IMR-90 (cell line): ENCODE measurements at regions not wholly inside any gene's neighbourhood (a gene's known extent, or its start where the extent isn't known, plus 50 kb on each side); places are given as distances from the start of the nearest gene placed in this dataset.

Experiments
- CEBPB ChIP-seq: IDR thresholded peaks from 2 replicates; pipeline ENCODE4 v1.6.1; 2012; ENCODE audit warnings: low read depth, low read length, improper control_type of control experiment
- MAFK ChIP-seq: IDR thresholded peaks from 2 replicates; pipeline ENCODE4 v1.6.1; 2012; ENCODE audit warnings: low read depth, low read length, improper control_type of control experiment
- MXI1 ChIP-seq: IDR thresholded peaks from 2 replicates; pipeline ENCODE4 v1.6.1; 2012; ENCODE audit warnings: low read depth, mild to moderate bottlenecking, low read length, moderate library complexity, borderline replicate concordance
- POLR2A ChIP-seq: IDR thresholded peaks from 2 replicates; pipeline ENCODE4 v1.6.1; 2012; ENCODE audit warnings: mild to moderate bottlenecking, low read depth, low read length
- RCOR1 ChIP-seq: IDR thresholded peaks from 2 replicates; pipeline ENCODE4 v1.6.1; 2012; ENCODE audit warnings: mild to moderate bottlenecking, low read length, improper control_type of control experiment; ENCODE audit not compliant: insufficient replicate concordance
- SMC3 ChIP-seq: fragments of 150-350 bp; IDR thresholded peaks from 2 replicates; pipeline ENCODE4 v1.6.1; 2016; ENCODE audit warnings: low read depth, mild to moderate bottlenecking, antibody characterized with exemption, low read length, moderate library complexity
- TF ChIP-seq, protein P1 (sequence below): conservative IDR thresholded peaks from 2 replicates; pipeline ENCODE4 v1.5.1; 2012; ENCODE audit warnings: mild to moderate bottlenecking, low read depth, low read length, improper control_type of control experiment
- TF ChIP-seq, protein P2 (sequence below): fragments of 150-350 bp; IDR thresholded peaks from 2 replicates; pipeline ENCODE4 v1.6.1; 2017; ENCODE audit warnings: mild to moderate bottlenecking, antibody characterized with exemption, low read length, low read depth
- TF ChIP-seq, protein P3 (sequence below): fragments of 150-350 bp; IDR thresholded peaks from 2 replicates; pipeline ENCODE4 v1.6.1; 2016; ENCODE audit warnings: low read depth, mild to moderate bottlenecking, low read length, moderate library complexity, borderline replicate concordance

DNA sequence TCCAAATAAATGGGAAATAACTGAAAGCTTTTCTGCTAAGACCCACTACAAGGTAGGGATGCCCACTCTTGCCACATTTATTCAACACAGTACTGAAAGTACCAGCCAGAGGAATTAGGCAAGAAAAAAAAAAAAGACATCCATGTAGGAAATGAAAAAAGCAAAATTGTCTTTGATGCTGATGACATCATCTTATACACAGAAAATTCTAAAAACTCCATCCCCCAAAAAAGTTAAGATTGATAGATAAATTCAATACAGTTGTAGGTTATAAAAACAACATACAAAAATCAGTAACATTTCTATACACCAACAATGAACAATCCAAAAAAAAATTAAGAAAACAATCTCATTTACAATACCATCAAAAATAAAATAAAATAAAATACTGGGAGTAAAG lies 330.4 kb downstream of the RBM26 start:
- TF ChIP-seq MXI1 (no peak), CEBPB (no peak), POLR2A (no peak), MAFK (no peak), SMC3 (no peak), RCOR1 (no peak)
- TF ChIP-seq, protein P1, sequence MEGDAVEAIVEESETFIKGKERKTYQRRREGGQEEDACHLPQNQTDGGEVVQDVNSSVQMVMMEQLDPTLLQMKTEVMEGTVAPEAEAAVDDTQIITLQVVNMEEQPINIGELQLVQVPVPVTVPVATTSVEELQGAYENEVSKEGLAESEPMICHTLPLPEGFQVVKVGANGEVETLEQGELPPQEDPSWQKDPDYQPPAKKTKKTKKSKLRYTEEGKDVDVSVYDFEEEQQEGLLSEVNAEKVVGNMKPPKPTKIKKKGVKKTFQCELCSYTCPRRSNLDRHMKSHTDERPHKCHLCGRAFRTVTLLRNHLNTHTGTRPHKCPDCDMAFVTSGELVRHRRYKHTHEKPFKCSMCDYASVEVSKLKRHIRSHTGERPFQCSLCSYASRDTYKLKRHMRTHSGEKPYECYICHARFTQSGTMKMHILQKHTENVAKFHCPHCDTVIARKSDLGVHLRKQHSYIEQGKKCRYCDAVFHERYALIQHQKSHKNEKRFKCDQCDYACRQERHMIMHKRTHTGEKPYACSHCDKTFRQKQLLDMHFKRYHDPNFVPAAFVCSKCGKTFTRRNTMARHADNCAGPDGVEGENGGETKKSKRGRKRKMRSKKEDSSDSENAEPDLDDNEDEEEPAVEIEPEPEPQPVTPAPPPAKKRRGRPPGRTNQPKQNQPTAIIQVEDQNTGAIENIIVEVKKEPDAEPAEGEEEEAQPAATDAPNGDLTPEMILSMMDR = no peak
- TF ChIP-seq, protein P2, sequence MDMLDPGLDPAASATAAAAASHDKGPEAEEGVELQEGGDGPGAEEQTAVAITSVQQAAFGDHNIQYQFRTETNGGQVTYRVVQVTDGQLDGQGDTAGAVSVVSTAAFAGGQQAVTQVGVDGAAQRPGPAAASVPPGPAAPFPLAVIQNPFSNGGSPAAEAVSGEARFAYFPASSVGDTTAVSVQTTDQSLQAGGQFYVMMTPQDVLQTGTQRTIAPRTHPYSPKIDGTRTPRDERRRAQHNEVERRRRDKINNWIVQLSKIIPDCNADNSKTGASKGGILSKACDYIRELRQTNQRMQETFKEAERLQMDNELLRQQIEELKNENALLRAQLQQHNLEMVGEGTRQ = no peak
- TF ChIP-seq, protein P3, sequence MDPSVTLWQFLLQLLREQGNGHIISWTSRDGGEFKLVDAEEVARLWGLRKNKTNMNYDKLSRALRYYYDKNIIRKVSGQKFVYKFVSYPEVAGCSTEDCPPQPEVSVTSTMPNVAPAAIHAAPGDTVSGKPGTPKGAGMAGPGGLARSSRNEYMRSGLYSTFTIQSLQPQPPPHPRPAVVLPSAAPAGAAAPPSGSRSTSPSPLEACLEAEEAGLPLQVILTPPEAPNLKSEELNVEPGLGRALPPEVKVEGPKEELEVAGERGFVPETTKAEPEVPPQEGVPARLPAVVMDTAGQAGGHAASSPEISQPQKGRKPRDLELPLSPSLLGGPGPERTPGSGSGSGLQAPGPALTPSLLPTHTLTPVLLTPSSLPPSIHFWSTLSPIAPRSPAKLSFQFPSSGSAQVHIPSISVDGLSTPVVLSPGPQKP = no peak
